Endothelial cell of umbilical vein (primary cell): ENCODE measurements at regions not wholly inside any gene's neighbourhood (a gene's known extent, or its start where the extent isn't known, plus 50 kb on each side); places are given as distances from the start of the nearest gene placed in this dataset.

Experiments used
- CTCF ChIP-seq, 2 donors: IDR thresholded peaks; 1 replicate in 1 of 2; 2 replicates in 1 of 2; pipeline ENCODE4 v1.5.1; 2011; ENCODE audit warnings: low read length in 2 of 2, mild to moderate bottlenecking in 2 of 2, moderate library complexity in 2 of 2, control low read depth in 1 of 2, inconsistent platforms in 1 of 2, low read depth in 1 of 2; ENCODE audit not compliant: insufficient read depth in 1 of 2; ENCODE audit errors: extremely low read depth in 1 of 2
- EZH2 ChIP-seq: IDR thresholded peaks from 2 replicates; pipeline ENCODE4 v1.6.1; 2012; ENCODE audit warnings: borderline replicate concordance, low read depth, mild to moderate bottlenecking, moderate library complexity, low read length, inconsistent platforms; ENCODE audit not compliant: severe bottlenecking
- FOS ChIP-seq: IDR thresholded peaks from 2 replicates; pipeline ENCODE4 v1.6.1; 2011; ENCODE audit warnings: mild to moderate bottlenecking, low read length, moderate library complexity, borderline replicate concordance; ENCODE audit not compliant: insufficient read depth
- GATA2 ChIP-seq: IDR thresholded peaks from 2 replicates; pipeline ENCODE4 v1.7.0; 2011; ENCODE audit warnings: low read depth, mild to moderate bottlenecking, moderate library complexity, mixed read lengths, low read length; ENCODE audit not compliant: insufficient read length, insufficient read depth
- JUN ChIP-seq: IDR thresholded peaks from 2 replicates; pipeline ENCODE4 v1.6.1; 2011; ENCODE audit warnings: borderline replicate concordance, low read depth; ENCODE audit not compliant: insufficient read length, insufficient read depth
- MAX ChIP-seq: IDR thresholded peaks from 2 replicates; pipeline ENCODE4 v1.6.1; 2011; ENCODE audit not compliant: insufficient read depth, insufficient read length
- MYC ChIP-seq: IDR thresholded peaks from one replicate; pipeline ENCODE4 v1.6.1; 2011; ENCODE audit warnings: mild to moderate bottlenecking, low read depth, low read length
- POLR2A ChIP-seq: IDR thresholded peaks from 2 replicates; pipeline ENCODE4 v1.6.1; 2012; ENCODE audit warnings: low read depth, mild to moderate bottlenecking, control low read depth, low read length
- POLR2AphosphoS5 ChIP-seq: IDR thresholded peaks from 2 replicates; pipeline ENCODE4 v1.6.1; 2012; ENCODE audit warnings: low read depth, mild to moderate bottlenecking, control low read depth, low read length, moderate library complexity; ENCODE audit not compliant: insufficient read depth

GRCh38 chr21:15978215-15978738, 248.5 kb downstream of the USP25 start:
- TF ChIP-seq CTCF (IDR thresholded peaks at IDR 0.05; ENCODE audit: extremely low read depth in 1 of 2, insufficient read depth in 1 of 2, low read depth in 1 of 2, low read length in 2 of 2) (no peak), POLR2AphosphoS5 (no peak), EZH2 (no peak), POLR2A (no peak), JUN (no peak), MAX (no peak), FOS (no peak), MYC (no peak), GATA2 (no peak)
